TTC549 (cell line): ENCODE measurements at regions not wholly inside any gene's neighbourhood (a gene's known extent, or its start where the extent isn't known, plus 50 kb on each side); places are given as distances from the start of the nearest gene placed in this dataset.
"Not testable (repeated sequence)": the region's sequence is repeated elsewhere in the genome, so short reads cannot be mapped to it uniquely, and the experiment has no call there.

Experiments
- FAIRE-seq: peaks from 2 replicates; lab custom pipeline; 2012; peaks lifted over from hg19 to GRCh38; lab: Jason Lieb, UNC

GRCh38 chr5:117411701-117412100 lies 837.1 kb upstream of the SEMA6A start:
- FAIRE-seq: no peak

GRCh38 chr5:117405197-117405596 lies 830.6 kb upstream of the SEMA6A start:
- FAIRE-seq: no peak

- no peak for FAIRE-seq
Observed at GRCh38 chr5:117394506-117395157, 820.0 kb upstream of the SEMA6A start.

- FAIRE-seq: no peak
Observed at GRCh38 chr5:117393125-117393524, 818.5 kb upstream of the SEMA6A start.

- no peak for FAIRE-seq
Observed at GRCh38 chr5:117380316-117380715, 805.7 kb upstream of the SEMA6A start.

- no peak for FAIRE-seq
Observed at GRCh38 chr5:117379521-117379920, 804.9 kb upstream of the SEMA6A start.

GRCh38 chr5:117376748-117377147 lies 802.1 kb upstream of the SEMA6A start:
- FAIRE-seq: no peak

GRCh38 chr5:117359895-117360294 lies 785.3 kb upstream of the SEMA6A start:
- no peak for FAIRE-seq

GRCh38 chr5:117357886-117358285 lies 783.3 kb upstream of the SEMA6A start:
- no peak for FAIRE-seq

- FAIRE-seq: no peak
Observed at GRCh38 chr5:117347280-117347679, 772.7 kb upstream of the SEMA6A start.

- not testable (repeated sequence) for FAIRE-seq
Observed at GRCh38 chr5:117343726-117344125, 769.1 kb upstream of the SEMA6A start.

GRCh38 chr5:117337064-117337749 lies 762.6 kb upstream of the SEMA6A start:
- FAIRE-seq: no peak

- no peak for FAIRE-seq
Observed at GRCh38 chr5:117336208-117336607, 761.6 kb upstream of the SEMA6A start.

GRCh38 chr5:117333011-117333410 lies 758.4 kb upstream of the SEMA6A start:
- FAIRE-seq: no peak

- no peak for FAIRE-seq
Observed at GRCh38 chr5:117332341-117332740, 757.7 kb upstream of the SEMA6A start.

GRCh38 chr5:117327511-117327910 lies 752.9 kb upstream of the SEMA6A start:
- no peak for FAIRE-seq

- no peak for FAIRE-seq
Observed at GRCh38 chr5:117326997-117327396, 752.4 kb upstream of the SEMA6A start.

- FAIRE-seq: no peak
Observed at GRCh38 chr5:117318528-117318927, 743.9 kb upstream of the SEMA6A start.

- no peak for FAIRE-seq
Observed at GRCh38 chr5:117315170-117315569, 740.5 kb upstream of the SEMA6A start.

- not testable (repeated sequence) for FAIRE-seq
Observed at GRCh38 chr5:117304512-117305107, 730.0 kb upstream of the SEMA6A start.

- FAIRE-seq: no peak
Observed at GRCh38 chr5:117302949-117303348, 728.3 kb upstream of the SEMA6A start.

GRCh38 chr5:117302473-117302872 lies 727.9 kb upstream of the SEMA6A start:
- FAIRE-seq: no peak

GRCh38 chr5:117299936-117300328 lies 725.3 kb upstream of the SEMA6A start:
- FAIRE-seq: no peak
